Mucosa of descending colon (tissue), 3 donors: ENCODE measurements at regions not wholly inside any gene's neighbourhood (a gene's known extent, or its start where the extent isn't known, plus 50 kb on each side); places are given as distances from the start of the nearest gene placed in this dataset.

Experiments used
- ATAC-seq: fragments of 200-7000 bp; cut with Tn5 transposase; one replicate; pipeline ENCODE4 v1.9.1; 2020; ENCODE audit warnings: mild to moderate bottlenecking, moderate library complexity
- DNase-seq, 3 donors: peaks; one replicate each; pipeline ENCODE4 v3.0.0-alpha.2; 2020
- H3K36me3 ChIP-seq: fragments of 200-600 bp; one replicate; pipeline ENCODE4 v1.8.0; 2021; ENCODE audit warnings: low read depth, mild to moderate bottlenecking
- H3K4me1 ChIP-seq: fragments of 200-600 bp; one replicate; pipeline ENCODE4 v1.8.0; 2021; ENCODE audit warnings: low read depth, mild to moderate bottlenecking
- H3K4me3 ChIP-seq: fragments of 200-600 bp; one replicate; pipeline ENCODE4 v1.8.0; 2021; ENCODE audit warnings: mild to moderate bottlenecking
- H3K9me3 ChIP-seq: fragments of 200-600 bp; one replicate; pipeline ENCODE4 v1.8.0; 2021; ENCODE audit warnings: mild to moderate bottlenecking
- CTCF ChIP-seq: fragments of 200-600 bp; IDR thresholded peaks from one replicate; pipeline ENCODE4 v1.8.0; 2022; ENCODE audit warnings: antibody characterized with exemption, mild to moderate bottlenecking
- intact Hi-C, 2 donors: fragments of 100-400 bp; cut with DNase I in 1 of 2; cut with micrococcal nuclease in 1 of 2; formaldehyde crosslinking; loops; one replicate each; pipeline versions ENCODE4 v1.11.0 to v1.11.1; 2022; cut with DNase I, micrococcal nuclease
- donor health status: DM: no; HTN: no; CAD: no; lungs with moderate emphysema.
- donor health status: DM: no; HTN: no; CAD: no.
- donor health status: DM: no; HTN: yes; CAD: no.

- ATAC-seq = no peak
- Histone ChIP-seq H3K9me3 (no peaks in the 10 kb centered on the region), H3K4me1 (no peaks in the 10 kb centered on the region), H3K36me3 (no peaks in the 10 kb centered on the region), H3K4me3 (no peak overlapping the region)
- no peak for TF ChIP-seq CTCF
- intact Hi-C loops = no loop called here
- no peak for DNase-seq
Measured at GRCh38 chr4:104907074-104907649, 239.5 kb upstream of the TET2 start.

GRCh38 chr4:104907991-104908390 lies 238.7 kb upstream of the TET2 start:
- intact Hi-C loops = no loop called here
- Histone ChIP-seq H3K4me1 (no peaks in the 10 kb centered on the region), H3K4me3 (no peak overlapping the region), H3K9me3 (no peaks in the 10 kb centered on the region), H3K36me3 (no peaks in the 10 kb centered on the region)
- no peak for ATAC-seq
- no peak for DNase-seq
- no peak for TF ChIP-seq CTCF

GRCh38 chr4:104909376-104909775 lies 237.3 kb upstream of the TET2 start:
- ATAC-seq (no peak), DNase-seq (no peak)
- Histone ChIP-seq H3K4me3 (no peak overlapping the region), H3K9me3 (no peaks in the 10 kb centered on the region), H3K36me3 (no peaks in the 10 kb centered on the region), H3K4me1 (no peaks in the 10 kb centered on the region)
- intact Hi-C loops = no loop called here
- no peak for TF ChIP-seq CTCF

- Histone ChIP-seq H3K9me3 (no peaks in the 10 kb centered on the region), H3K4me1 (no peaks in the 10 kb centered on the region), H3K36me3 (no peaks in the 10 kb centered on the region), H3K4me3 (no peak overlapping the region)
- ATAC-seq (no peak), DNase-seq (no peak)
- intact Hi-C loops = no loop called here
- TF ChIP-seq CTCF = no peak
Measured at GRCh38 chr4:104912518-104912917, 234.2 kb upstream of the TET2 start.

GRCh38 chr4:104915373-104915772 lies 231.3 kb upstream of the TET2 start:
- no peak for TF ChIP-seq CTCF
- Histone ChIP-seq H3K36me3 (no peaks in the 10 kb centered on the region), H3K4me1 (no peaks in the 10 kb centered on the region), H3K4me3 (no peak overlapping the region), H3K9me3 (no peaks in the 10 kb centered on the region)
- ATAC-seq (no peak), DNase-seq (no peak)
- intact Hi-C loops = no loop called here

GRCh38 chr4:104915864-104916263 lies 230.8 kb upstream of the TET2 start:
- DNase-seq (no peak), ATAC-seq (no peak)
- no peaks in the 10 kb centered on the region for H3K4me1 ChIP-seq
- TF ChIP-seq CTCF = no peak
- H3K36me3 ChIP-seq = no peaks in the 10 kb centered on the region
- intact Hi-C loops = no loop called here
- no peaks in the 10 kb centered on the region for H3K9me3 ChIP-seq
- H3K4me3 ChIP-seq = no peak overlapping the region
